Endothelial cell of hepatic sinusoid (primary cell): ENCODE measurements at regions not wholly inside any gene's neighbourhood (a gene's known extent, or its start where the extent isn't known, plus 50 kb on each side); places are given as distances from the start of the nearest gene placed in this dataset.

ENCODE experiments used
- in situ Hi-C: cut with HindIII; loops from 2 replicates; pipeline ENCODE4 v1.10.0; 2017; ENCODE audit warnings: low sequenced_read_pairs

GRCh38 chr4:20351360-20352162 is 99.9 kb downstream of the SLIT2 start:
- in situ Hi-C loops = no loop called here

GRCh38 chr4:20352163-20352431 is 100.4 kb downstream of the SLIT2 start:
- in situ Hi-C loops = no loop called here

- in situ Hi-C loops = no loop called here
These were observed 101.9 kb downstream of the SLIT2 start for GRCh38 chr4:20353646-20354045.

GRCh38 chr4:20354120-20354519 is 102.4 kb downstream of the SLIT2 start:
- in situ Hi-C loops = no loop called here

GRCh38 chr4:20356565-20356964 is 104.9 kb downstream of the SLIT2 start:
- in situ Hi-C loops = no loop called here

- in situ Hi-C loops = no loop called here
These were observed 106.4 kb downstream of the SLIT2 start for GRCh38 chr4:20358110-20358509.

- in situ Hi-C loops = no loop called here
These were observed 108.0 kb downstream of the SLIT2 start for GRCh38 chr4:20359692-20360091.

GRCh38 chr4:20362148-20362547 is 110.4 kb downstream of the SLIT2 start:
- in situ Hi-C loops = no loop called here

- in situ Hi-C loops = loop anchor here (5.0 kb wide), 1 partner anchor 48 kb away; no protein-coding TSS in a partner anchor
These were observed 113.3 kb downstream of the SLIT2 start for GRCh38 chr4:20364969-20365368.

GRCh38 chr4:20367446-20367845 is 115.7 kb downstream of the SLIT2 start:
- in situ Hi-C loops = loop anchor here (5.0 kb wide), 1 partner anchor 50 kb away; no protein-coding TSS in a partner anchor

- in situ Hi-C loops = loop anchor here (5.0 kb wide), 1 partner anchor 52 kb away; no protein-coding TSS in a partner anchor
These were observed 117.2 kb downstream of the SLIT2 start for GRCh38 chr4:20368926-20369325.

GRCh38 chr4:20370274-20370673 is 118.6 kb downstream of the SLIT2 start:
- in situ Hi-C loops = no loop called here

- in situ Hi-C loops = no loop called here
These were observed 124.4 kb downstream of the SLIT2 start for GRCh38 chr4:20376070-20376469.

- in situ Hi-C loops = no loop called here
These were observed 126.5 kb downstream of the SLIT2 start for GRCh38 chr4:20378181-20378580.

GRCh38 chr4:20381005-20381404 is 129.3 kb downstream of the SLIT2 start:
- in situ Hi-C loops = no loop called here

GRCh38 chr4:20383283-20383682 is 131.6 kb downstream of the SLIT2 start:
- in situ Hi-C loops = no loop called here

- in situ Hi-C loops = no loop called here
These were observed 132.3 kb downstream of the SLIT2 start for GRCh38 chr4:20383969-20384368.

- in situ Hi-C loops = no loop called here
These were observed 132.8 kb downstream of the SLIT2 start for GRCh38 chr4:20384456-20384855.

- in situ Hi-C loops = no loop called here
These were observed 134.5 kb downstream of the SLIT2 start for GRCh38 chr4:20386001-20386740.

- in situ Hi-C loops = no loop called here
These were observed 135.2 kb downstream of the SLIT2 start for GRCh38 chr4:20386906-20387305.

GRCh38 chr4:20391198-20391597 is 139.5 kb downstream of the SLIT2 start:
- in situ Hi-C loops = no loop called here

- in situ Hi-C loops = no loop called here
These were observed 140.2 kb downstream of the SLIT2 start for GRCh38 chr4:20391912-20392311.
